Muscle of back (tissue), 3 donors: ENCODE measurements at regions not wholly inside any gene's neighbourhood (a gene's known extent, or its start where the extent isn't known, plus 50 kb on each side); places are given as distances from the start of the nearest gene placed in this dataset.
"Not testable (repeated sequence)": the region's sequence is repeated elsewhere in the genome, so short reads cannot be mapped to it uniquely, and the experiment has no call there.

ENCODE experiments used
- DNase-seq, 3 donors: peaks; one replicate each; pipeline versions ENCODE4 v3.0.0 to v3.0.0-alpha.2; 2013

DNA sequence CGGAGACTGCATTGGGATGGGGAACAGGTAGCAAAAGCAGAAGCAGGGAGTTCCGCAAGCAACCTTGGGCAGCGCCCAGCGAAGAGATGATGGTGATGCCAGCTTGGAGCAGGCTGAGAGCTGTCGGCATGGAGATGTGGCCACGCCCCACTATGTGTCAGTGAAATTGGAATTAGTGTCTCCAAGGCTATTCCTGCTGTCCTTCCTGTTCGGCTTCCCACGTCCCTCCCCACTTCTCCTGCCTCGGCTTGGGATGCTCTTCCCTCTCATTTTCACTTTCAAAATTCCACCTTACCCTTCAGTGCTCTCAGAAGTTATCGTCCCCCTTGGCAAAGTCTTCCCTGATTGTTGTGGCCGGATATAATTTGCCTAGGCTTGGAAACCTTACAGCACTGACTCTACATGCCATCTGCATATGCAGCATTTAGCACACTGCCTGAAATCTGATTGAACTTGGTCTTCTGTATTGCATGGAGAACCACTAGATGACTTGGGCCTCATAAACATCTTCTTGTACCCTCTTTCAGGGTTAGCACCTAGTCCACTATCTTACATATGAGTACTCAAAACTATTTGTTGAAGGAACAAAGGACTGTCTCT, 270.7 kb upstream of the RUNX1 start:
- no peak for DNase-seq

GRCh38 chr21:35316933-35317332, 267.8 kb upstream of the RUNX1 start:
- DNase-seq = no peak

- DNase-seq = no peak
Observed at GRCh38 chr21:35316456-35316855, 267.4 kb upstream of the RUNX1 start.

- DNase-seq = no peak
Observed at GRCh38 chr21:35314857-35315582, 265.9 kb upstream of the RUNX1 start.

- DNase-seq = no peak
Observed at GRCh38 chr21:35311985-35312384, 262.9 kb upstream of the RUNX1 start.

DNA sequence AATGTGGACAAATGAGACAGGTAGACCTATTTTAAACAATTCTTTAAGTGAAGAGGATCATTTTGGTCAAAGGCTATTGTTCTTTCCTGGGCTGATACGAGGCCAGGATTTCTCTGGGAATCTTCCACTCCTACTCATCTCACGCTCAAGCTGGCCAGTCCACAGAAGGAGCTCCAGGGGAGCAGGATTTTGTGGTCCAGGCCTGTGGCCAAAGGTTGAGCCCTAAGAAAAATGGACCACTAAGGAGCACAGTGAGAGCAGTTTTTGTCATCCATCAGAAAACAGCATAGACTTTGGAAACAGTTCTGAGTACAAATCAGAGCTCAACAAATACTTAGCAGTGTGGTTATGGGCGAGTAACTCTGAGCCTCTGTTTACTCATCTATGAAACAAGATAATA, 260.2 kb upstream of the RUNX1 start:
- no peak for DNase-seq

- DNase-seq = peak in 1 of 3 donors; percentile 87
Observed at GRCh38 chr21:35303085-35303484, 254.0 kb upstream of the RUNX1 start.

DNA sequence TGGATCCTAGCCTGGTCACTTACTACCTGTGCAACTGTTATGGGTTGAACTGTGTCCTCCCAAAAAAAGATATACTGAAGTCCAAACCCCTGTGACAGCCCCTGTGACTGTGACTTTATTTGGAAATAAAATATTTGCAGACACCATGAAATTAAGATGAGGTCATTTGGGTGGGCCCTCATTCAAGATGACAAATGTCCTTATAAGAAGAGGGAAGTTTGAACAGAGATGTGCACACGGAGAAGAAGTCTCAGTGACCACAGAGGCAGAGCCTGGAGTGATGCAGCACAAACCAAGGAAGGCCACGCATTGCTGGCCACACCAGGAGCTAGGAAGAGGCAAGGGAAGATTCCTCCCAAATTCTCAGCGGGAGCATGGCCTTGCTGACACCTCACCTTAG, 249.7 kb upstream of the RUNX1 start:
- no peak for DNase-seq

- DNase-seq = no peak
Observed at GRCh38 chr21:35297665-35298064, 248.6 kb upstream of the RUNX1 start.

DNA sequence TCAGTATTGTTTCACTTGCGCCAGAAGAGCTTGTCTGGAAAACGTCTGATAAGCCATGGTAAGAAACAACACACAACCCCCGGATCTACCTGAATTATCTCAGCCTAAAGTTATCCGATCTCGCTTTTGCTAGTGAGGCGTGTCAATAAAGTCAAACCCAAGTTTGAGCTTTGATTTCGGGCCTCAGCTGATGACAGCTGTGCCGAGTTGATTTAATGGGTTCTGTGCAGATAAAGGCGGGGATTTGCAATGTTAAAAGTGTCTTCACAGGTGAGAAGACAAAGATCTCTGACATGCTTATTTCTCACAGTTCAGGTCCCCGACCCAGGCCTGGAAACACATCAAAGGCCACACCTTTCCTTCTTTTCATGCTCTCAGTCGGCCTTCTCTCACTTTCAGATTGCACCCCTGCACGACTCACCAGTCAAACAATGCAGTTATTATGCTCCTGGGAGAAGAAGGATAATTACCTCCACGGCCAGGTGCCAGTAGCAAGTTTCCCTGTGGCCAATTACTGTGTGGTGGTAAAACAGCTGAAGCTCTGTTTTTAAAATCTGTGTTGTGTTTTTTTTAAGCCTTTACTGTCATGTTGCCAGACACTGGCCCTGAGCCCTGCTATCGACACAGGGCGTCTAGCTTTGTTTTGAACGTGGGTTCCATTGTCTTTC, 245.3 kb upstream of the RUNX1 start:
- DNase-seq = peak in 1 of 3 donors; percentile 14

- peak in 1 of 3 donors; percentile 12 for DNase-seq
Observed at GRCh38 chr21:35291973-35292627, 243.0 kb upstream of the RUNX1 start.

GRCh38 chr21:35291034-35291433, 241.9 kb upstream of the RUNX1 start:
- no peak for DNase-seq

GRCh38 chr21:35288238-35288637, 239.1 kb upstream of the RUNX1 start:
- no peak for DNase-seq

- peak in 1 of 3 donors; percentile 8 for DNase-seq
Observed at GRCh38 chr21:35284199-35284598, 235.1 kb upstream of the RUNX1 start.

DNA sequence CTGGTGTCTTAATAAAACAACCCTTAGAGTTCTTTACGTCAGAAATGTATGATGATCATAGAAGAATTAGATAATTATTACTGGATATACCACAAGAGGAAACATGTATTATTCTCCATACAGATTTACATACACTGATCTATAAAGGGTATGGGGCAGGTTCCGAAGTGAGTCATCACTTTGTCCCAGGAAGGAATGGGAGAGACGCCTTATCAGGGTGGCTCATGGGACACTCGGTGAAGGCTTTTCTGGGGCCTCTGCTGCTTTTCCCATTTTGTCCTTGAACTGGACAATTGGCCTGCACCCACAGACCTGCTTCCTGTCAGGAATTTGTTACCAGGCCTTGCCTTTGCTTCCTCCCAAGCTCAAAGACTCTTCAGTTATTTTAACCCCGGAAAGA, 233.8 kb upstream of the RUNX1 start:
- DNase-seq = no peak

DNA sequence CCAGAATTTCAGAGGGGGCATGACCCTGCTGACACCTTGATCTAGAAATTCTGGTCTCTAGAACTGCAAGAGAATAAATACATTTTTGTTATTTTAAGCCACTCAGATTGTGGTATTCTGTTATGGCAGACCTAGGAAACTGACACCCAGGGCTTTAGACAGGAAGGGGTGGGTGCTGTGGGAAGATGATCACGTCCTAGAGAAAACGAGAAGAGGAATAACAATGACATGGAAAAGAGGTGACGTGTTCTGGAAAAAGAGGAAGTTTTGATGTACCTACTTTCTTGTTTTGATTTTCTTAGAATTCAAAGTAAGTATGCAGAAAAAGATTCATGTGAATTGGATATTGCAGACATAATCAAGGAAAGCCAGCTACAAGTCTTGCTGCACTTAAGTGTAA, 232.9 kb upstream of the RUNX1 start:
- DNase-seq = no peak

DNA sequence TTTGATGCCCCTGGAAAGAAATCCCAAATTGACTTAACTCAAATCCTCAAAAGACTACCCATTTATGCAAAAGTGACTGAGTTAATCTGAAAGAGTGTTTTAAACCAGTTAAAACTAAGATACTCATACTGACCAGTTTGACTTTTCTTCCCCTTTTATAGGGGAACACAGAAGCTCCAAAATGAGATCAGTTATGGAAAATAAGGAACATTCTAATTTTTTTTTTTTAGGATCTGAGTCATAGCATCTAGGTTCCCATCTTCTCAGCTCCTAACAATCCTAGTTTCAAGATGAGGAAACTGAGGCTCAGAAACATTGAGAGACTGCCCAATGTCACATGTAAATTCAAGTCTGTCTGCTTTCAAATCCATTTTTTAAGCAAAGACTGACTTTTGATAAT, 231.1 kb upstream of the RUNX1 start:
- no peak for DNase-seq

DNA sequence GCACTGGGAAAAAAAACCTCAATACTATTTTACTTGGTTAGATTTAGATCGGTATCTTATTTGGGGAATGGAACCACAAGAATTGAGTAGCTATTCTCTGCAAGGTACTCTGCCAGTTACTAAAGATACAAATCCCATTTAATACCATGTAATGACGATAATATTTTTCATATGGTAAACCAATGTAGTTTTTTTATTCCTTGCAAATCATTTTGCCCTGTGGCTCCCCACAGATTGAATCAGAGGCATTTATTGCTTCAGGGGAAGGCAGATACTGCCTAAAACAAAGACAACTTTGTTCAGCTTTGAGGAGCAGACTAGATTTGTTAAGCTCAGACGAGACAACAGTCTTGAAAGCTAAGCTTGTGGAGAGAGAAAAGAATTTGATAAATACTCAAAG, 226.7 kb upstream of the RUNX1 start:
- DNase-seq = no peak

DNA sequence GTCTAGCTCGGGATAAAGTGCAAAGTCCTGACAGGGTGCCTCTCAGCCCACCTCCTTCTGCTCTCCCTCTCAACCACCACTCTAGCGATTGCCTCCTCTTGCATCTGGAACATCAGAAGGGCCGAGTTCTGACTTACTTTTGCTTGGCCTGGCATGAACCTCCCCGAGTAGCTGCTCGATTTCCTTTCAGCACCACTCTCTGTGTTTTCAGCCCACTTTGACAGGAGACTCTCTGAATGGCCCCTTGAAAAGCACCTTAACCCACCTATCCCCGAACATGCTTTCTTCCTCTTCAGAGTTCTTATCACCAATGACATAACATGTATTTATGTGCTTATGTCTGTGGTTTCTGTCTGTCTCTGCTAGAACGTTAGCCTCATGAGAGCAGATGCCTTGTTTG, 225.8 kb upstream of the RUNX1 start:
- DNase-seq = no peak

- DNase-seq = no peak
Observed at GRCh38 chr21:35274090-35274489, 225.0 kb upstream of the RUNX1 start.

DNA sequence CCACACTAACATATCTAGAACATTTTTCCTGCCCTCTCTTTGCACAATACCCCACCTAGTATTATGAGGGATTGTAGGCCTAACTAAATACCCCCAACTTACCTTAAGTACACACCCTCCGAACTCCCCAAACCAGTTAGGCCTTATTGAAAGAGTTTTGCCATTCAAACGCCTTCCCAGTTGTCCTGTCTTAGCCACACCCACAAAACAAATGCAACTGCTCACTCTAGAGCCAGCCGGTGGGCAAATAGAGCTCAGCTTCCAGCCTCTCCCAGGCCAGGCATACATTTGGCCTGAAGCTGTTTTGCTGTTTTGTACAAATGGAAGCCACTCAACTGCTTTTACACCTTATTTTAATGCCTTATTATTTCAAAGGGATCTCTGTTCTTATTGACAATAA, 224.2 kb upstream of the RUNX1 start:
- DNase-seq = no peak

GRCh38 chr21:35271344-35272118, 222.4 kb upstream of the RUNX1 start:
- not testable (repeated sequence) for DNase-seq
